KMS-11 (cell line): ENCODE measurements at regions not wholly inside any gene's neighbourhood (a gene's known extent, or its start where the extent isn't known, plus 50 kb on each side); places are given as distances from the start of the nearest gene placed in this dataset.

ENCODE experiments used
- H2AFZ ChIP-seq: fragments of 200-600 bp; sonication (generic); 2 replicates; pipeline ENCODE4 v1.6.1; 2016; ENCODE audit warnings: antibody characterized with exemption, mixed run types, low read depth
- H3K27ac ChIP-seq: fragments of 200-600 bp; sonication (generic); 2 replicates; pipeline ENCODE4 v1.6.1; 2016; ENCODE audit warnings: mild to moderate bottlenecking, mixed run types
- H3K27me3 ChIP-seq: fragments of 200-600 bp; sonication (generic); 2 replicates; pipeline ENCODE4 v1.6.1; 2017; ENCODE audit warnings: mild to moderate bottlenecking, low read depth, mixed run types, moderate library complexity; ENCODE audit not compliant: insufficient read depth
- H3K36me3 ChIP-seq: fragments of 200-600 bp; sonication (generic); 2 replicates; pipeline ENCODE4 v1.6.1; 2017; ENCODE audit warnings: mild to moderate bottlenecking, mixed run types; ENCODE audit not compliant: insufficient read depth
- H3K4me1 ChIP-seq: fragments of 200-600 bp; sonication (generic); 2 replicates; pipeline ENCODE4 v1.6.1; 2016; ENCODE audit warnings: mild to moderate bottlenecking, low read depth, mixed run types; ENCODE audit not compliant: poor library complexity, severe bottlenecking
- H3K4me2 ChIP-seq: fragments of 200-600 bp; sonication (generic); 2 replicates; pipeline ENCODE4 v1.7.0; 2016; ENCODE audit warnings: mild to moderate bottlenecking, mixed run types
- H3K4me3 ChIP-seq: fragments of 200-600 bp; sonication (generic); IDR thresholded peaks from 2 replicates; pipeline ENCODE4 v1.6.1; 2017; ENCODE audit warnings: low read depth, low read length, mixed read lengths; ENCODE audit not compliant: insufficient read depth
- H3K79me2 ChIP-seq: fragments of 200-600 bp; sonication (generic); 2 replicates; pipeline ENCODE4 v1.6.1; 2016; ENCODE audit warnings: low read depth, mixed run types; ENCODE audit not compliant: insufficient read depth
- H3K9ac ChIP-seq: fragments of 200-600 bp; sonication (generic); 2 replicates; pipeline ENCODE4 v1.6.1; 2016; ENCODE audit warnings: mild to moderate bottlenecking, mixed run types
- H4K20me1 ChIP-seq: fragments of 200-600 bp; sonication (generic); 2 replicates; pipeline ENCODE4 v1.6.1; 2016; ENCODE audit warnings: mild to moderate bottlenecking, mixed run types; ENCODE audit not compliant: insufficient read depth
- CTCF ChIP-seq: fragments of 200-600 bp; sonication (generic); conservative IDR thresholded peaks from 2 replicates; pipeline ENCODE4 v1.6.1; 2017; ENCODE audit warnings: low read depth, mild to moderate bottlenecking, antibody characterized with exemption, low read length, moderate library complexity, mixed read lengths

DNA sequence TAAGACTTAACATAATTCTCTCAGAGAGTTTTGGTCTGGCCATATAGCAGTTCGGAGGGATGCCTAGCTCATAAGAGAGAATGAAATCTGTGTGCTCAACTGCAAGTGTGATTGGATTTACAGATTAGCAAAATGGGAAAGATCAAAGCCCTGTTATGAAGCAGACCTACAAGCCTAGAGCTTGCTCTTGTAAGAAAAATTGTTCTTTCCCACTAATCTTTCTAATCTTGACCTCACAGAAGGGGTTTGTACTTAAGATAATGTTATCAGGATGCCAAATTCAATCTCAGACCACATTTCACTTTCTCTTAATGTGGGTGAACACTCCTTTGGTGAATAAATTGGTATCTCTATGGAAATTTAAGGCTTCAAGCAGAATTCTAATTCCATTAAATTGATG, 267.2 kb downstream of the RAB38 start:
- H3K36me3 ChIP-seq: no peaks in the 10 kb centered on the region
- H3K79me2 ChIP-seq: no peaks in the 10 kb centered on the region
- no peak overlapping the region for H3K4me2 ChIP-seq
- H3K4me3 ChIP-seq: no peak overlapping the region
- no peak overlapping the region for H2AFZ ChIP-seq
- TF ChIP-seq CTCF: no peak
- H3K27me3 ChIP-seq: no peaks in the 10 kb centered on the region
- no peak overlapping the region for H3K9ac ChIP-seq
- no peak overlapping the region for H3K27ac ChIP-seq
- H4K20me1 ChIP-seq: no peaks in the 10 kb centered on the region
- H3K4me1 ChIP-seq: no peaks in the 10 kb centered on the region

DNA sequence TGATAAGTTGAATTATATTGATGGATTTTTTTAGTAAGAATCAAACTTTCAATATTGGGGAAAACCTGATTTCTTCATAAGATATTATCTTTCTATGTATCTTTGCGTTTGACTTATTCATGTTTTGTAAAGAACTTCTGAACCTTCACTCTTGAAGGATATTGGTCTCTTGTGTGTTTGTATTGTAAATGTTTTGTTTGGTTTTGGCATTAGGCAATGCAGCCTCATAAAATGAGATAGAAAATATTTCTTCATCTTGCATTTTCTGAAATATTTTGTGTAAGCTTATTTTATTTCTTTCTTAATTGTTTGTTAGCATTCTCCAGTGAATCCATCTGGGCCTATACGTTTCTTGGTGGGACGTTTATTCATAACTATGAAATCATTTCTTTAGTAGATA, 271.9 kb downstream of the RAB38 start:
- H3K9ac ChIP-seq: no peak overlapping the region
- H3K36me3 ChIP-seq: no peaks in the 10 kb centered on the region
- no peaks in the 10 kb centered on the region for H3K27me3 ChIP-seq
- no peaks in the 10 kb centered on the region for H4K20me1 ChIP-seq
- H3K4me3 ChIP-seq: no peak overlapping the region
- H3K4me1 ChIP-seq: no peaks in the 10 kb centered on the region
- no peak overlapping the region for H2AFZ ChIP-seq
- H3K4me2 ChIP-seq: no peak overlapping the region
- no peak overlapping the region for H3K27ac ChIP-seq
- no peaks in the 10 kb centered on the region for H3K79me2 ChIP-seq
- TF ChIP-seq CTCF: no peak

- Histone ChIP-seq H3K9ac (no peak overlapping the region), H4K20me1 (no peaks in the 10 kb centered on the region), H3K27me3 (no peaks in the 10 kb centered on the region), H2AFZ (no peak overlapping the region), H3K36me3 (no peaks in the 10 kb centered on the region), H3K27ac (no peak overlapping the region), H3K4me3 (no peak overlapping the region), H3K4me2 (no peak overlapping the region), H3K79me2 (no peaks in the 10 kb centered on the region), H3K4me1 (no peaks in the 10 kb centered on the region)
- TF ChIP-seq CTCF: no peak
Measured at GRCh38 chr11:87901341-87901740, 273.9 kb downstream of the RAB38 start.

DNA sequence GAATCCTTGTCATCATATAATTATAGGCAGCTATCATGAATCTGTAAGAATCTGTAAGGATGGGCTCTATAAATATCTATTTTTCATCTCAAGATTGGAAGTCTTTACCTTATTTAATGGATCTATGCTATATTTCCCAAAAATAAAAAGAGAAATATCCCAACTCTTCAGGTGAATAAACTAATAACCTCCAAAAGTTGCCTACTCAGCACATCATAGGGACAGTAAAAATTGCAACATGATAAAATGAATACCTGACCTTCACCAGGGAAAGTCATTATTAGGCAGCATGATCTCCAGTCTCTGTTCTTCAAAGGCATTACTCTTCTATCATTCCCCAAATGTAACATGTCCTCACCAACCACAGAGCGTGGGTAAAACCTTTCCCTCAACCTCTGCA, 277.3 kb downstream of the RAB38 start:
- no peak overlapping the region for H3K4me2 ChIP-seq
- H3K9ac ChIP-seq: no peak overlapping the region

More for the DNA sequence above, 277.3 kb downstream of the RAB38 start:
- H3K27ac ChIP-seq: no peak overlapping the region
- H3K36me3 ChIP-seq: no peaks in the 10 kb centered on the region
- no peaks in the 10 kb centered on the region for H3K79me2 ChIP-seq
- H3K4me1 ChIP-seq: no peaks in the 10 kb centered on the region
- H3K27me3 ChIP-seq: no peaks in the 10 kb centered on the region
- TF ChIP-seq CTCF: no peak
- H2AFZ ChIP-seq: no peak overlapping the region
- no peaks in the 10 kb centered on the region for H4K20me1 ChIP-seq
- no peak overlapping the region for H3K4me3 ChIP-seq
